GM12864 (cell line): ENCODE measurements at regions not wholly inside any gene's neighbourhood (a gene's known extent, or its start where the extent isn't known, plus 50 kb on each side); places are given as distances from the start of the nearest gene placed in this dataset.
A peak's percentile ranks its signal among the peaks of the same experiment; 100 is the strongest.
"Not testable (repeated sequence)": the region's sequence is repeated elsewhere in the genome, so short reads cannot be mapped to it uniquely, and the experiment has no call there.

Experiments
- DNase-seq: peaks from one replicate; pipeline ENCODE4 v3.0.0-alpha.2; 2011; ENCODE audit warnings: low read depth
- H3K4me3 ChIP-seq: 2 replicates; pipeline ENCODE4 v1.5.1; 2011; ENCODE audit warnings: mild to moderate bottlenecking, low read depth, low read length, control low read depth
- TF ChIP-seq, protein P1 (sequence below): IDR thresholded peaks from 2 replicates; pipeline ENCODE4 v1.5.1; 2011; ENCODE audit warnings: low read depth, mild to moderate bottlenecking, moderate library complexity, low read length, control low read depth, inconsistent platforms; ENCODE audit errors: missing control alignments

DNA sequence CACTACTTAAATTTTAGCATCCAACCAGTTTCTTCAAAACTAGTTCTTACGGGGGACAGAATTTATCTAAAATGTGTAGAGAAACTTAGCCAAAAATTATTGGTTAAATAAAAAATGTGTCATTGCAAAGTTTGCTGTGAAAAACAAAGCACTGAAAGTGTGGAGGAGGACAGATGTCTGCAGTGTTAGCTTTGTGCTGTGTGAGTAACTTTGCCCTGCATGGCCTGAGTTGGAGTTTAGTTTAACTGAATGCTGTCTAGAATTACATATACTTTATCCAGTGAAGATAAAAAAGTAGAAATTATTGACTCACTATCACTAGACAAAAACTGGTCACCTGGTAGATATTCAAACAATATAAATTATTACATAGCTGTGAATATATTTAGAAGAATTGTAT is 1225.2 kb upstream of the CELF4 start:
- DNase-seq: no peak
- TF ChIP-seq, protein P1, sequence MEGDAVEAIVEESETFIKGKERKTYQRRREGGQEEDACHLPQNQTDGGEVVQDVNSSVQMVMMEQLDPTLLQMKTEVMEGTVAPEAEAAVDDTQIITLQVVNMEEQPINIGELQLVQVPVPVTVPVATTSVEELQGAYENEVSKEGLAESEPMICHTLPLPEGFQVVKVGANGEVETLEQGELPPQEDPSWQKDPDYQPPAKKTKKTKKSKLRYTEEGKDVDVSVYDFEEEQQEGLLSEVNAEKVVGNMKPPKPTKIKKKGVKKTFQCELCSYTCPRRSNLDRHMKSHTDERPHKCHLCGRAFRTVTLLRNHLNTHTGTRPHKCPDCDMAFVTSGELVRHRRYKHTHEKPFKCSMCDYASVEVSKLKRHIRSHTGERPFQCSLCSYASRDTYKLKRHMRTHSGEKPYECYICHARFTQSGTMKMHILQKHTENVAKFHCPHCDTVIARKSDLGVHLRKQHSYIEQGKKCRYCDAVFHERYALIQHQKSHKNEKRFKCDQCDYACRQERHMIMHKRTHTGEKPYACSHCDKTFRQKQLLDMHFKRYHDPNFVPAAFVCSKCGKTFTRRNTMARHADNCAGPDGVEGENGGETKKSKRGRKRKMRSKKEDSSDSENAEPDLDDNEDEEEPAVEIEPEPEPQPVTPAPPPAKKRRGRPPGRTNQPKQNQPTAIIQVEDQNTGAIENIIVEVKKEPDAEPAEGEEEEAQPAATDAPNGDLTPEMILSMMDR: no peak

DNA sequence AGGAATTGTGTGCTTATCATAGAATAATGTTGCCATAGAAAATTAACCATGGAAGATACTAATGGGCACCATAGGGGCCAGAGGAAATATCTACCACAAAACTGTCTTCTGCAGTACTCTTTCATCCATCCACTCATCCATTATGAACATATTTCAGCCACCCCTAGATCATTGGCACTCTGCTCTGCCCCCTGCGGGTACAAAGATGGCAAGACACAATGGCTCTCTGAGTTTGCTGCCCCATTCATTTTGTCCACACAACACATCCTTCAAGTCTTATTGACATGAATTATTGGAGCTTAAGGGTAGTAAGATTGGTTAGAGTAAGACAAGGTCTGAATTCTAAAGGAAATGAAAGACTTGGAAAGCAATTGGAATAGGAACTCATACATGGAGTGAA is 1224.7 kb upstream of the CELF4 start:
- no peak overlapping the region for H3K4me3 ChIP-seq
- no peak for DNase-seq
- TF ChIP-seq, protein P1: peak; percentile 14

More for the DNA sequence above, 1225.2 kb upstream of the CELF4 start:
- no peak overlapping the region for H3K4me3 ChIP-seq

- TF ChIP-seq, protein P1: no peak
- H3K4me3 ChIP-seq: no peak overlapping the region
- DNase-seq: no peak
These were observed 1223.5 kb upstream of the CELF4 start for GRCh38 chr18:38789141-38789540.

DNA sequence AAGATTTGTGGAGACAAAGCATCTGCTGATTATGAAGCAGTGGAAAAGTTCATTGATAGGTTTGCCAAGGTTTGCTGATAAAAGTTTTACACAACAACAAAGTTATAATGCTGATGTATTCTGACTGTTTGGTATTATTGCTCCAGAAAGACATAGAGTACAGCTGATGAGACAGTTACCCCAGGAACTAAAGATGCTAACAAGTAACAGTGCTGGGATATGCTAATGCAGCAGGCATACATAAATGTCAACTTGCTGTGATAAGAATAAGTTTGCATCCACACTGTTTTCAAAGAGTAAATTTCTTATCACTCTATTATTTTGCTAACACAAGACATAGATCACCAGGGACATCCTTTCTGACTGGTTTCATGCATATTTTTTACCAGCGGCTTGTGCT is 1221.3 kb upstream of the CELF4 start:
- DNase-seq: no peak
- TF ChIP-seq, protein P1: no peak
- H3K4me3 ChIP-seq: no peak overlapping the region

GRCh38 chr18:38771620-38772019 is 1206.0 kb upstream of the CELF4 start:
- not testable (repeated sequence) for DNase-seq, H3K4me3 ChIP-seq

DNA sequence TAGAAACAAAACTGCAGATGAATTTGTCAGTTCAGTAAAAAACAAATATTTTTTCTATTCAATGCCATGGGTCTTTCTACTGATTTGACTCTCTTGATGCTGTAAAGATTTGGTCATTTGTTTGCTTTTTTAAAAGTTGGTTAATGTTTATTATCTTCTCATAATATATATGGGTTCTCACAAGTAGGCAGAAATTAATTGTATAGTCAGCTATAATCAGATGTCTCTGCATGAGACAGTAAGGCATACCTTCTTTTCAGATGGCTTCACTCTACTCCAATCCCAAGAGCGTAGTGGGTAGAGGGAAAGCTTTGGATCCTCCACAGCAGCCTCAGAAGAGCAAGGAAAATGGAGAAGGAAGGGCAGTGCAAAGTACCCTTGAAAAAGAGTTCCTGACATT is 1202.9 kb upstream of the CELF4 start:
- no peak overlapping the region for H3K4me3 ChIP-seq
- DNase-seq: no peak
- TF ChIP-seq, protein P1: no peak

- H3K4me3 ChIP-seq: no peak overlapping the region
- TF ChIP-seq, protein P1: no peak
- DNase-seq: no peak
These were observed 1193.9 kb upstream of the CELF4 start for GRCh38 chr18:38759457-38759856.

DNA sequence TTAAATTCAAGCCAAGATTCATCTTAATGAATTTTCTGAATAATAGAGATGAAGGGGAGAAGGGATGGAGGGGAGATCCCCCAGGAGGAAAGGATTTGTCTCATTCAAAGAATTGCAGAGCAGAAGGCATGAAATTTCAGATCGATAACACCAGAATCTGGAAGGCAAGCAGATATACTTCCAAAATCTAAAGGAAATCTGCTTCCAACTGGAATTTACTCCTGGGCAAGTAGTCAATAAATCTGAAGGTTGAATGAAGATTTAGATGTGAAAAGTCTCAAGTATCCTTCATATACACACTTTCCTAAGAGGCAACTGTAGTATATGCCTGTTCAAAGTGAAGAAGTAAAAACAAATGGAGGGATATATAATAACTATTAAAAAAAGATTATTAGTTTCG is 1190.8 kb upstream of the CELF4 start:
- DNase-seq: no peak
- TF ChIP-seq, protein P1: no peak

More for the DNA sequence above, 1190.8 kb upstream of the CELF4 start:
- no peak overlapping the region for H3K4me3 ChIP-seq
